GM20431 (cell line): ENCODE measurements at regions not wholly inside any gene's neighbourhood (a gene's known extent, or its start where the extent isn't known, plus 50 kb on each side); places are given as distances from the start of the nearest gene placed in this dataset.

Source experiments
- in situ Hi-C: fragments of 300-500 bp; cut with MseI, MboI; formaldehyde crosslinking; loops from one replicate; pipeline ENCODE4 v1.15.0; 2020; ENCODE audit warnings: low sequenced_read_pairs; ENCODE audit not compliant: unreplicated experiment

GRCh38 chr20:48317578-48317977 is 510.2 kb downstream of the PREX1 start:
- in situ Hi-C loops, result no loop called here

- in situ Hi-C loops, result no loop called here
These were observed 512.7 kb downstream of the PREX1 start for GRCh38 chr20:48314925-48315592.

GRCh38 chr20:48313324-48313723 is 514.5 kb downstream of the PREX1 start:
- in situ Hi-C loops, result no loop called here

GRCh38 chr20:48311956-48312355 is 515.8 kb downstream of the PREX1 start:
- in situ Hi-C loops, result no loop called here

- in situ Hi-C loops, result no loop called here
These were observed 517.5 kb downstream of the PREX1 start for GRCh38 chr20:48310305-48310704.

GRCh38 chr20:48309293-48309692 is 518.5 kb downstream of the PREX1 start:
- in situ Hi-C loops, result no loop called here

GRCh38 chr20:48308882-48309281 is 518.9 kb downstream of the PREX1 start:
- in situ Hi-C loops, result no loop called here

GRCh38 chr20:48308232-48308781 is 519.5 kb downstream of the PREX1 start:
- in situ Hi-C loops, result no loop called here

GRCh38 chr20:48307277-48307676 is 520.5 kb downstream of the PREX1 start:
- in situ Hi-C loops, result no loop called here

- in situ Hi-C loops, result no loop called here
These were observed 517.7 kb upstream of the SULF2 start for GRCh38 chr20:48302844-48303542.

- in situ Hi-C loops, result no loop called here
These were observed 516.9 kb upstream of the SULF2 start for GRCh38 chr20:48302149-48302548.

- in situ Hi-C loops, result no loop called here
These were observed 515.9 kb upstream of the SULF2 start for GRCh38 chr20:48301189-48301588.

GRCh38 chr20:48300529-48300928 is 515.2 kb upstream of the SULF2 start:
- in situ Hi-C loops, result no loop called here

- in situ Hi-C loops, result no loop called here
These were observed 513.7 kb upstream of the SULF2 start for GRCh38 chr20:48298851-48299484.

- in situ Hi-C loops, result no loop called here
These were observed 513.2 kb upstream of the SULF2 start for GRCh38 chr20:48298433-48298832.

- in situ Hi-C loops, result no loop called here
These were observed 510.7 kb upstream of the SULF2 start for GRCh38 chr20:48295966-48296421.

GRCh38 chr20:48295445-48295903 is 510.2 kb upstream of the SULF2 start:
- in situ Hi-C loops, result no loop called here

GRCh38 chr20:48294942-48295341 is 509.7 kb upstream of the SULF2 start:
- in situ Hi-C loops, result no loop called here

- in situ Hi-C loops, result no loop called here
These were observed 508.9 kb upstream of the SULF2 start for GRCh38 chr20:48294196-48294595.

GRCh38 chr20:48293671-48294070 is 508.4 kb upstream of the SULF2 start:
- in situ Hi-C loops, result no loop called here

- in situ Hi-C loops, result no loop called here
These were observed 507.5 kb upstream of the SULF2 start for GRCh38 chr20:48292806-48293205.
